HG02840 (cell line): ENCODE measurements at regions not wholly inside any gene's neighbourhood (a gene's known extent, or its start where the extent isn't known, plus 50 kb on each side); places are given as distances from the start of the nearest gene placed in this dataset.

ENCODE experiments used
- ATAC-seq: cut with Tn5 transposase; IDR thresholded peaks from one replicate; pipeline ENCODE4 v1.9.1; 2021; ENCODE audit warnings: mild to moderate bottlenecking, moderate library complexity, moderate number of reproducible peaks; ENCODE audit not compliant: unreplicated experiment, low FRiP score

DNA sequence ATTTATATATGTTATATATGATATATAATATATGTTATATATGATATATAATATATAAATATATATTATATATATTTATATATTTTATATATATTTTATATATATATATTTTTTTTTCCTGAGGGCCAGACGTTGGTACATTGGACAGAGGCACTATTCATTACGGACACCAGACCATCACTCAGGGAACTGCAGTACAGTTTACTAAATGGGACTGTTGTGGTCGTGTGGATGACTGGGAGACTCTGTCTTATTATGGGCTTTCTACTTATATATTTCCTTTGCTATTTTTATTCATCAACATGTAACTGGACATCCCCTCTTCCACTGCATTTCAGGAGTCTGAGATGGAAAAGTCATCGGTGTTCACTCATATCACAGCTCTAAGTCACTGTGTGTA lies 87.1 kb upstream of the PRKCQ start:
- no peak for ATAC-seq

DNA sequence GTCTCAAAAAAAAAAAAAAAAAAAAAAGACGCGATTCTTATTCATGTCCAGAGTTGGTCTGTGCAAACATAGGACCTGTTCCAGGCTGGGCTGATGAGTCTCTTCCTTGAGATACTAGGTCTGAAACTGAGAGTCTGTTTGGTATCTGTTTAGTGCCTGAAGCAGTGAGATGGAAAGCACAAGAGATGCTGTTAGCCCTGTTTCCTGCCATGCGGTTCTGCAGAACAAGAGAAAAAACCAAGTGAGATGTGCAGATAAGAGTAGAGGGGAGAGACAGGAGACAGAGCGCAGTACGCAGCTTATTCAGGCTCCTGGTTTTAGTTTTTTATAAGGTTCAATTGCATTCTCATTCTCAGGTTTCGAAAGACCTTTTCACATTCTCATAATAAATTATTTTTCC lies 85.8 kb upstream of the PRKCQ start:
- no peak for ATAC-seq

DNA sequence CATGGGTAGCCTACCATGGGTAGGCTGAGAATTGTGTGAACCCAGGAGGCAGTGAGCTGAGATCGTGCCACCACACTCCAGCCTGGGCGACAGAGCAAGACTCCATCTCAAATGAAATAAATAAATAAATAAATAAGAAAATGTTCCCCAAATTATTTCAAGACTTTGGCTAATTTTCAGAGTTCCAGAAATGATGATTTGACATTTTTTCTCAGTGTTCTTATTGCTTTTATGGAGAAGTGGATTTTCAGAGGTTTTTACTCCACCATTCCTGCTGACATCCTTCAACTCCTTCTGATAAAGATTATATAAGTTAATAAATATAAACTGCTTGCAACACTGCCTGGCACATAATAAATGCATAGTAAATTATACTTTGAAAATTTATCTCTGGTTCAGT lies 80.4 kb upstream of the PRKCQ start:
- no peak for ATAC-seq

DNA sequence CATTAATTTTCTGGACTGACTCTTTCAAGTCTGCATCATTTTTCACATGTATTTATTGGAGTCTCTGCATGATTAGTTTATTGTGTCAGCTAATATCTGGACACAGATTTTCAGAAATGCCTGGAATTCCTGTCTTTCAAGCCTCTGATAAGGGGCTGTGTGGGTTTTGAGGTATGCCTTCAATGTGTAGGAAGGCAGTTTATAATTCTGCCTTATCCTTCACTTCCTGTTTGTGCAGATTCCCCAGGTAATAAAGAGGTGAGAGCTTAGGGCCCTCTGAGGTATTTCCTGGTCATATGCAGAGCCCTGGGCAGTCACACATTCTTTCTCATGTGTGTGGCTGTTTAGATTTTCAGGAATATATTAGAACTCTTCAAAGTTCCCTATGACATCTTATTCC lies 79.4 kb upstream of the PRKCQ start:
- no peak for ATAC-seq

DNA sequence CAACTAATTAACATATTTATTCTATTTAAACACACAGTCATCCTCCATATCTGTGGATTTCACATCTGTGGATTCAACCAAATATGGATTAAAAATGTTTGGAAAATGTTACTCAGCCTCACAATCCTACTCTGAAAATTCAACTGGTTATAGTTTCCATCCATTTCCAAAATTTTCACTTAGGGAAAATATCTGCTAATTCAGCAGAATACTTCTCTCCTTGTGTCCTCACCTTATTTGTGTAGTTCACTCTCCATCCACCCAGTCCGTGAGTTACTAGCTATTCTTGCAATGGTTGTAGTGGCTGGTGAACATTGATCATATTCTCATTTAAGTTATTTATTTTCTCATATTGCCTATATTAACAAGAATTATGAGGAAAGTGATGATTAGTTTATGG lies 77.6 kb upstream of the PRKCQ start:
- ATAC-seq = no peak

DNA sequence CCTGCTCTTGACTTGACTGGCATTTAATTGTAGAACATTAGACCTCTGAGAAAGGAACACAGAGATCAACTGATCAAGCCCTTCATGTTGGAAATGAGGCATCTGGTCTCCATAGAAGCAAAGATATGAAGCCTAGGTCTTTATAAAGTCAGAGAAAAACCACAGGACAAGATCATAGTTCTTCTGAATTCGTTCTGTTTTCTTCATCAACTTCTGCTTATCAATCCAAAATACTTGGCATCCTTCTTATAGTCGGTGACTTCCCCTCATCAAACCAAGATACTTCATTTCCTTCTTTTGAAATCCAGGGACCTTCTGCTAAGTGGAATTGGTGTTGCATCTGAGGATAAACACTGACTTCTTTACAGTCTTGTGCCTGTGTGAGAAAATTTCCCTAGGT lies 77.1 kb upstream of the PRKCQ start:
- no peak for ATAC-seq

DNA sequence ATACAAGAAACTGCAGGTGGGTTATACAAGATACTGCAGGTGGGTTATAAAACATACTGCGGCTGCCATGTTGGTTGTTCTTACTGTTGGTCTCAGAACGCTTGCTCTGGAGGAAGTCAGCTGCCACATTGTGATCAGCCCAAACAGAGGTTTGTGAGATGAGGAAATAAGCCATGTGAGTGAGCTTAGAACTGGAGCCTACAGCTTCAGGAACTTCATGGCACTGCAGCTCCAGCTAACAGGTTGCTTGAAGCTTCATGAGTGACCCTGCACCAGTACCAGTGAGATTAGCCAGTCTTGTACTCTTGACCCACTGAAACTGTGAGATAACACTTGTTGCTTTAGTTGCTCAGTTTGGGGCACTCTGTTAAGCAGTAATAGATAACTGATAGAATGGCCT lies 74.5 kb upstream of the PRKCQ start:
- no peak for ATAC-seq

DNA sequence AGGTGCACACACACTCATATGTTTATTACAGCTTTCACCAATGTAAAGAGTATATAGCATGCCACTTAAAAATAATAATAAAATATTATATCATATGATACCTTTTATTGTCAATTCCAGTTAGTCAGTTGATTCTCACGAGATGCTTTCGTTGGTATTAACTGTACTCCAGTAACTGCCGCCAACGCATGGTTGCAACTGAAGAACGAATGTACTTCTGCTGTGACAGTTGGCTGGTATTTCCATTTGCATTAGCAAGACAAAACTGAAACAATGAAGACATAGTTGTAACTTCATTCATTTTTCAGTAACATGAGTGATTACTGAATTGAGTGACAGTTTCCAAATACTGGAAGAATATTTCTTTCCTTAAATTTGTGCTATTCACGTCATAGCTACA lies 70.5 kb upstream of the PRKCQ start:
- ATAC-seq = no peak

DNA sequence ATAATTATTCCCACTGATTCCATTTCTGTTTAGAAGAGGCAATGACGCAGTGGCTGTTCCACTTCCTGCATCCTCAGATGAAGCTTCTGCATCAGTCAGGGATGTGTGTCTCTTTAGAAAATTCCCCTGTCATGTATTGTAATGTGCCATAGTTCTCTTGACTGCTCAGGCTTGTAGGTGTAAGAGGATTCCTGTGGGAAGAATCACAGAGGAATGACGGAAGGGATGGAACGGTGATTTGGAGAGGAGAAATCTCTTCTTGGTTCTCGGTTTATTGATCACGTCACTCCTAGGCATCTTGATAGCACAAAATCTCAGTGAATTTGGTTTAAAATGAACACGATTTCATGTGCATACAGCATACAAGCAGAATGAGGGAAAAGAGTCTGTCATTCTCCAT lies 69.8 kb upstream of the PRKCQ start:
- no peak for ATAC-seq

DNA sequence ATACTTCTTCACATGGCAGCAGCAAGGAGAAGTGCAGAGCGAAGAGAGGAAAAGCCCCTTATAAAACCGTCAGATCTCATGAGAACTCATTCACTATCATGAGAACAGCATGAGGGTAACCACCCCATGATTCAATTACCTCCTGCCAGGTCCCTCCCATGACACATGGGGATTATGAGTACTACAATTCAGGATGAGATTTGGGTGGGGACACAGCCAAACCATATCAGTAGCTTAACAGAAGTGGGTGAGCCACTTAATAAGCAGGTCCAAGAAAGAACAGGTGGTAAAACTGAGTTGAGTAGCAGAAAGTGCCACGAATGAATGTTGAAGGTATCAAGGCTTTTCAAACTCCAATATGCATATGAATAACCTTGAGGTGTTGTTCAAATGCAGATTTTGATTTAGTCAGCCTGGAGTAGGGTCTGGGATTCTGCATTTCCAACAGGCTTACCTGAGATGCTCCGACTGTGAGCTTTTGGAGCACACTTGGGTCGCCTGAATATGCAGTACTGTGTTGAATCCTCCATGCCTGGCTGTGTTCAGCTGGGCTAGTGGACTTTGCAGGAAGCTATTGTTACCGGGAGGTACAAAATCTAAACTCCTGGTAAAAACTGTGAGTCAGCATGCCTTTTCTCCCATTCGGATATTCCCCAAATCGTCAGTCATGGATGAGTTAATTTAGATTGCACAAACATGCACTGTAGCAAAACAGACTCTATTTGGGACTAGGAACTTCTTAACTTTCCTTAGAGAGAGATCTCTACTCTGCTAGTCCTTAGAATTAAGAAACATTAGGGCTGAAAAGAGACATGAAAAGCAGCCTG lies 69.0 kb upstream of the PRKCQ start:
- no peak for ATAC-seq

DNA sequence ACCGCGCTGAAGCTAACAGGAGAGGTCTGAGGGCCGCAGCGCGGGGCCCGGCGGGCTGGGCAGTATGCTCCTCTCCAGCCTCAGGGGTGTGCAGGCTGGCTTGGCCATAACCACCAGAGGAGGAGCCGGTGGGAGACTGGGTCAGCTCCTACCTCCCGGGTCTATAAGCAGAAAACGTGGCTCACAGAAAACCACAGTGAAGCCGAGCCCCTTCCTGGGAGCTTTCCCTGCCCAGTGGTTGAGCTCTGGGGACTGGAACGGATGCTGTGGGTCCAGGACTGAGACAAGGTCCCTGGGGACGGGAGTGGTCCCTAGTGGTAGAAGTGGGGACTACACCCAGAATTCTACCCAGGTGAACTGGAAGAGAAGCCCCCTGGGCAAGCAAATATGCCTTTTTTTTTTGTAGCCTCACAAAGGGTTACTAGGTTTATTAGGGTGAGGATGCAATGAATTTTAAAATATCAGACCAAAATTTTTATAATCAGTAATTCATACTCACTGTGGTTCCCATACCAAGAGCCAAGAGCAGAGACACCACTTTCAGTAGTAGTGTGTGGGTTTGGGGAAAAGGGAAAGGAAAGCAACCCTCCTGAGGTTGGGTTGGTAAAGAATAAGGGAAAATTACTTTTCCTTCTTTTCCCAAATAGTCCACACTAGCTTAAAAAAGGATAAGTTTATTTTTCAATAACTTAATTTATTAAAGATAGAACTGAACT lies 67.9 kb upstream of the PRKCQ start:
- ATAC-seq = no peak

DNA sequence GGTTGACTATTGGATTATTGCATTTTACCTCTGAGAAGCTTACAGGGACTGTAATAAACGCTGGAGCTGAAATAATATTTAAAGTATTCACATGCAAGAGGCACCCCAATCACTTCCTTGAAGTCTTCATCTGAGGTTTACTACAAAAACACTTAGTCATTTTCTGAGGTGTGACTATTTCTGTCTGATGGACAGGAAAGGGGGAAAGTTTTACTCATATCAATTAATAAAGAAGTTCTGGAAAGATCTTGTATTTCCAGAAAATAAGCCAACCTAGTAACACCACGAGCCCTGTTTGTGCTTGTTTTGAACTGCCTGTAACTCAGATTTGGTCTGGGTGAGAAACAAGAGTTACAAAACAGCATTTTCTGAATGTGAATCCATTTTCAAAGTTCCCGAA lies 63.9 kb upstream of the PRKCQ start:
- ATAC-seq = no peak

DNA sequence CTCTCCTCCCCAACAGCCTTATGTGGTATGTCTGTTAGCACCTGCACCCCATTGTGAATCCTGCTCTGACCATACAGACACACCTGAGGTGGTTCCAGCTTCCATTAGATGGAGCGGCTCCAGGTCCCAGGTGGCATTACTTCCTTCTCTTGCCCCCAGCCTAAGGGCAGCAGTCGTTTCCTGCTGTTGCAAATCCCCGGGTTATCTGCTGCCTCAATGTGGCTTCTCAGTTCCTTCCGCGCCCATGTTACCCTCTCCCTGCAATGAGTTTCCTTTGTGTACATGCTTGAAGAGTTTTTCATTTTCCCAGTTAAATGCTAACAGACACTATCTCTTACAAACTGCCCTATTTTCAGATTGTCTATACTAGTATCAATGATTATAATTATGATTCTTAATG lies 62.8 kb upstream of the PRKCQ start:
- ATAC-seq = no peak

DNA sequence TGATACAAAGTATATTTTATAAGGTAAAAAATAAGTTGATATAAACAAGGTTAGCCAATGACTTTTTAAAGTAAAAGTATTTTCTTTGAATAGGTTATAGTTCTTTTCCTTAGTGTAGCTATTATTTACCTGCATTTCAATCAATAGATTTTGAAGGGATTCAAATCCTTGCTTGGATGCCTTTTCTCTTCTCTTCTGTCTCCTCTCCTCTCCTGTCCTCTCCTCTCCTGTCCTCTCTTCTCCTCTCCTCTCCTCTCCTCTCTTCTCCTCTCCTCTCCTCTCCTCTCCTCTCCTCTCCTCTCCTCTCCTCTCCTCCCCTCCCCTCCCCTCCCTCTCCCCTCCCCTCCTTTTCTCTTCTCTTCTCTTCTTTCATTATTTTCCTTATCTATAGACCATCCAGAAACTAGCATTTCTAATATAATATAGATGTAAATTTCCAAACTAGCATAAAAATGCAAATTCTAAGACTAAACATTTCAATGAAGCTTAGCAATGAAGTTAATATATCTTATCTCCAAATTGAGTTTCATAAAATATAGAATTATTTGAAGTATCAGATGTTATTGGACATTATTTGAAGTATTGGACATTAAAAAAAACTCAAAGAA lies 60.5 kb upstream of the PRKCQ start:
- ATAC-seq = no peak

DNA sequence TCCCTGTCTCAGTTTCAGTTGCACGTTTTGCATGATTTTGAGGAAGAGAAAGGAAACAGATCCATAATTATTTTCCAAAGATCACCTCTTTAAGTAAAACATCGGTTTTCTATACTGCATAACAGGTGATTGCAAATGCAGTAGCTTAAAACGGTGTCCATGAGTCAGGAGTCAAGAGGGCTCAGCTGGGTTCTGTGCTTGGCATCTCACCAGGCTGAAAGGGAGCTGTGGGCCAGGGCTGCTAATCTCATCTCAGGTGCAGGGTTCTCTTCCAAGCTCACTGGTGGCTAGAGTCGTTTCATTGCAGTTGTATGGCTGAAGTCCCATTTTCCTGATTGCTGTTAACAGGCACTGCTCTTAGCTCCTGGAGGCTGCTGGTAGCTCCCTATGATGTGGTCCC lies 57.0 kb upstream of the PRKCQ start:
- ATAC-seq = no peak

DNA sequence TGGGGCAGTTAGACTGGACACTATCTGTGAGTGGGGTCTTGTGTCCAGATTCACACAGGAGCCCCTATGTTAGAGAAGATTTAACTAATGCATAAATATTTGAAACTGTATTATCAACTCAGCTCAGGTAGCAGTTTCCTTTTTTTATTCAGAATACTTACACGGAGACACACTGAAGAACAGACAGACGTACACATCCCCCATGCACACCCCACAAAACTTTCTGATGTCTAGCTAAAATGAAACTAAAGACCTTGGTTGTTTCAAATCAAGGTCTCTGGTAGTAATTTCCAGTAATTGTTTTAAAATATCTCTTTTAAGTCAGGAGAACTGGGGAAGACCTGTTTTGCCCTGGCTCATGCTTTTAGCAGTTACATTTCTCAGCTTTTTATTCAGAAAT lies 55.7 kb upstream of the PRKCQ start:
- no peak for ATAC-seq
